Smooth muscle cell (in vitro differentiated cells): ENCODE measurements at regions not wholly inside any gene's neighbourhood (a gene's known extent, or its start where the extent isn't known, plus 50 kb on each side); places are given as distances from the start of the nearest gene placed in this dataset.

Experiments used
- DNase-seq: peaks from one replicate; lab custom pipeline; 2025; ENCODE audit not compliant: unreplicated experiment; lab: John Stamatoyannopoulos, UW
- H2AFZ ChIP-seq: fragments of 200-600 bp; sonication (generic); 2 replicates; pipeline ENCODE4 v1.6.0; 2016; ENCODE audit warnings: antibody characterized with exemption, low read depth, mild to moderate bottlenecking
- H3F3A ChIP-seq: fragments of 200-600 bp; sonication (generic); 2 replicates; pipeline ENCODE4 v1.6.0; 2017; ENCODE audit warnings: antibody characterized with exemption, low read depth
- H3K27ac ChIP-seq: fragments of 200-600 bp; sonication (generic); 2 replicates; pipeline ENCODE4 v1.5.1; 2016; ENCODE audit warnings: low read depth, mild to moderate bottlenecking
- H3K27me3 ChIP-seq: fragments of 200-600 bp; sonication (generic); 2 replicates; pipeline ENCODE4 v1.6.1; 2016; ENCODE audit warnings: low read depth, mild to moderate bottlenecking
- H3K36me3 ChIP-seq: fragments of 200-600 bp; sonication (generic); 2 replicates; pipeline ENCODE4 v1.5.1; 2016; ENCODE audit warnings: low read depth
- H3K4me1 ChIP-seq: fragments of 200-600 bp; sonication (generic); 2 replicates; pipeline ENCODE4 v1.5.1; 2016; ENCODE audit warnings: low read depth
- H3K4me2 ChIP-seq: fragments of 200-600 bp; sonication (generic); 2 replicates; pipeline ENCODE4 v1.6.0; 2016; ENCODE audit warnings: mild to moderate bottlenecking
- H3K4me3 ChIP-seq: fragments of 200-600 bp; sonication (generic); 2 replicates; pipeline ENCODE4 v1.5.1; 2016; ENCODE audit warnings: mild to moderate bottlenecking
- H3K79me2 ChIP-seq: fragments of 200-600 bp; sonication (generic); 2 replicates; pipeline ENCODE4 v1.6.0; 2016; ENCODE audit warnings: low read depth, mild to moderate bottlenecking
- H3K9ac ChIP-seq: fragments of 200-600 bp; sonication (generic); 2 replicates; pipeline ENCODE4 v1.6.0; 2016; ENCODE audit warnings: low read depth
- H3K9me3 ChIP-seq: fragments of 200-600 bp; sonication (generic); replicated peaks from 2 replicates; pipeline ENCODE4 v1.5.1; 2016; ENCODE audit warnings: low read depth
- H4K20me1 ChIP-seq: fragments of 200-600 bp; sonication (generic); 2 replicates; pipeline ENCODE4 v1.6.0; 2016; ENCODE audit warnings: low read depth
- WGBS: methylation state at CpG from one replicate; pipeline ENCODE4 v1.1.7; 2016; ENCODE audit warnings: low lambda C conversion rate; 5-methylcytosine and 5-hydroxymethylcytosine counted together
- TF ChIP-seq, protein P1 (sequence below): fragments of 200-600 bp; sonication (generic); IDR thresholded peaks from 2 replicates; pipeline ENCODE4 v1.5.1; 2017; ENCODE audit warnings: borderline replicate concordance, mild to moderate bottlenecking, antibody characterized with exemption; ENCODE audit not compliant: insufficient read depth, poor library complexity, severe bottlenecking

DNA sequence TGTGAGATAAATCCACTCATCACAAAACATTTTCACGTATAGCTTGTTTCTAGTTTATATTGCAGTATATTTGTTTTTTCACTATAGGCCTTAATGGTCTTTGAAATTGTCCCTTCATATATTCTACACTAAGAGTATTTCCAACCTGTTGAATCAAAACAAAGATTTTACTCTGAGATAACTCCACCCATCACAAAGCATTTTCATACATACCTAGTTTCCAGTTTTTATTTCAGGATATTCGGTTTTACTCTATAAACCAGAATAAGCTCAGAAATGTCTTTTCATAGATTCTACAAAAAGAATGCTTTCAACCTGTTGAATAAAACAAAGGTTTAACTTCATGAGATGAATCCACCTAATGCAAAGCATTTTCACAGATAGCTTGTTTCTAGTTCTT is 1528.7 kb downstream of the UQCRFS1 start:
- no peaks in the 10 kb centered on the region for H3K79me2 ChIP-seq
- TF ChIP-seq, protein P1, sequence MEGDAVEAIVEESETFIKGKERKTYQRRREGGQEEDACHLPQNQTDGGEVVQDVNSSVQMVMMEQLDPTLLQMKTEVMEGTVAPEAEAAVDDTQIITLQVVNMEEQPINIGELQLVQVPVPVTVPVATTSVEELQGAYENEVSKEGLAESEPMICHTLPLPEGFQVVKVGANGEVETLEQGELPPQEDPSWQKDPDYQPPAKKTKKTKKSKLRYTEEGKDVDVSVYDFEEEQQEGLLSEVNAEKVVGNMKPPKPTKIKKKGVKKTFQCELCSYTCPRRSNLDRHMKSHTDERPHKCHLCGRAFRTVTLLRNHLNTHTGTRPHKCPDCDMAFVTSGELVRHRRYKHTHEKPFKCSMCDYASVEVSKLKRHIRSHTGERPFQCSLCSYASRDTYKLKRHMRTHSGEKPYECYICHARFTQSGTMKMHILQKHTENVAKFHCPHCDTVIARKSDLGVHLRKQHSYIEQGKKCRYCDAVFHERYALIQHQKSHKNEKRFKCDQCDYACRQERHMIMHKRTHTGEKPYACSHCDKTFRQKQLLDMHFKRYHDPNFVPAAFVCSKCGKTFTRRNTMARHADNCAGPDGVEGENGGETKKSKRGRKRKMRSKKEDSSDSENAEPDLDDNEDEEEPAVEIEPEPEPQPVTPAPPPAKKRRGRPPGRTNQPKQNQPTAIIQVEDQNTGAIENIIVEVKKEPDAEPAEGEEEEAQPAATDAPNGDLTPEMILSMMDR: no peak
- H3K4me3 ChIP-seq: no peak overlapping the region
- H3K9me3 ChIP-seq: peaks cover 36% of the 10 kb centered on the region
- no peaks in the 10 kb centered on the region for H3K36me3 ChIP-seq
- H4K20me1 ChIP-seq: no peaks in the 10 kb centered on the region
- WGBS: 89% methylated on average over 2 of the region's 2 CpGs
- H3K27me3 ChIP-seq: no peaks in the 10 kb centered on the region
- no peak overlapping the region for H3K4me2 ChIP-seq
- H3K9ac ChIP-seq: no peak overlapping the region
- H2AFZ ChIP-seq: no peak overlapping the region
- no peak overlapping the region for H3K27ac ChIP-seq
- no peaks in the 10 kb centered on the region for H3F3A ChIP-seq
- no peak for DNase-seq
- H3K4me1 ChIP-seq: no peaks in the 10 kb centered on the region

DNA sequence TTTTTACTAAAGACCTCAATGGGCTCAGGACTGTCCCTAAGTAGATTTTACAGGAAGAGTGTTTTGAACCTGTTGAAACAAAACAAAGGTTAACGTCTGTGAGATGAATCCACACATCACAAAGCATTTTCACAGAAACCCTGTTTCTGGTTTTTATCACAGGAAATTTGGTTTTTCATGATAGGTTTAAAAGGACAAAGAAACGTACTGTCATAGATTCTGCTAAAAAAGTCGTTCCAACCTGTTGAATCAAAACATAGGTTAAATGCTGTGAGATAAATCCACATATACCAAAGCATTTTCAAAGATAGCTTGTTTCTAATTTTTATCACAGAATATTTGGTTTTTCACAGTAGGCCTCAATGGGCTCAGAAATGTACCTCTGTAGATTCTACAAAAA is 1531.0 kb downstream of the UQCRFS1 start:
- TF ChIP-seq, protein P1: no peak
- Histone ChIP-seq H3F3A (no peaks in the 10 kb centered on the region), H3K4me2 (no peak overlapping the region), H2AFZ (no peak overlapping the region), H3K4me3 (no peak overlapping the region), H4K20me1 (no peaks in the 10 kb centered on the region), H3K36me3 (no peaks in the 10 kb centered on the region), H3K9me3 (peaks cover 24% of the 10 kb centered on the region), H3K4me1 (no peaks in the 10 kb centered on the region), H3K79me2 (no peaks in the 10 kb centered on the region), H3K27me3 (no peaks in the 10 kb centered on the region), H3K9ac (no peak overlapping the region), H3K27ac (no peak overlapping the region)
- 46% methylated on average over 3 of the region's 3 CpGs for WGBS
- DNase-seq: no peak

DNA sequence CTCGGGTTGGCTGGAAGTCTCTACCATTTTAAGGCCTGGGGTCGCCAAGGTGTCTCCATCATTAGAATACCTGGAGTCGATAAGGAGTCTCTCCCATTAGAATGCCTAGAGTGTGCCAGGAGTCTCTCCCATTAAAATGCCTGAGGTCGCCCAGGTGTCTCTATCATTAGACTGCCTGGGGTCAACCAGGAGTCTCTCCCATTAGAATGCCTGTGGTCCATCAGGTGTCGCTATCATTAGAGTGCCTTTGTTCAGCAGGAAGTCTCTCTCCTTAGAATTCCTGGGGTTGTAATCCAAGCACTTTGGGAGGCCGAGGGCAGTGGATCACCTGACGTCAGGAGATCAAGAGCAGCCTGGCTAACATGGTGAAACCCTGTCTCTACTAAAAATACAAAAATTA is 1533.0 kb downstream of the UQCRFS1 start:
- Histone ChIP-seq H3F3A (no peaks in the 10 kb centered on the region), H3K4me3 (no peak overlapping the region), H3K4me2 (no peak overlapping the region), H3K79me2 (no peaks in the 10 kb centered on the region), H3K9ac (no peak overlapping the region), H4K20me1 (no peaks in the 10 kb centered on the region), H3K9me3 (peaks cover 14% of the 10 kb centered on the region), H3K4me1 (no peaks in the 10 kb centered on the region), H3K36me3 (no peaks in the 10 kb centered on the region), H3K27me3 (no peaks in the 10 kb centered on the region), H2AFZ (no peak overlapping the region), H3K27ac (no peak overlapping the region)
- TF ChIP-seq, protein P1: no peak
- no peak for DNase-seq
- 75% methylated on average over 7 of the region's 7 CpGs for WGBS

DNA sequence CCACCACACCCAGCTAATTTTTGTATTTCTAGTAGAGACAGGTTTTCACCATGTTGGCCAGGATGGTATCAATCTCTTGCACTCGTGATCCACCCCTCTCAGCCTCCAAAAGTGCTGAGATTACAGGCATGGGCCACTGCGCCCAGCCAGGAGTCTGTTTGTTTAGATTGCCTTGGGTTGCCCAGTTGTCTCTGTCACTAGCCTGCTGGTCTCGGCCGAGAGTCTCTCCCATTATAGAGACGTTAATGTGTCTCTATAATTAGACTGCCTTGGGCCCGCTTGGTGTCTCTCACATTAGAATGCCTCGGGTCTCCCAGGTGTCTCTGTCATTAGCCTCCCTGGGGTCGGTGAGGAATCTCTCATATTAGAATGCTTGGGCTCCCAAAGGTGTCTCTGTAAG is 1533.6 kb downstream of the UQCRFS1 start:
- H3K4me1 ChIP-seq: no peaks in the 10 kb centered on the region
- 79% methylated on average over 8 of the region's 8 CpGs for WGBS
- H3F3A ChIP-seq: no peaks in the 10 kb centered on the region
- H3K4me2 ChIP-seq: no peak overlapping the region
- no peak overlapping the region for H3K9ac ChIP-seq
- H3K36me3 ChIP-seq: no peaks in the 10 kb centered on the region
- TF ChIP-seq, protein P1: no peak
- no peak overlapping the region for H3K27ac ChIP-seq
- no peaks in the 10 kb centered on the region for H3K27me3 ChIP-seq
- H4K20me1 ChIP-seq: no peaks in the 10 kb centered on the region
- no peak overlapping the region for H2AFZ ChIP-seq
- peaks cover 10% of the 10 kb centered on the region for H3K9me3 ChIP-seq
- DNase-seq: no peak
- no peaks in the 10 kb centered on the region for H3K79me2 ChIP-seq
- no peak overlapping the region for H3K4me3 ChIP-seq
